OCI-LY7 (cell line): ENCODE measurements at regions not wholly inside any gene's neighbourhood (a gene's known extent, or its start where the extent isn't known, plus 50 kb on each side); places are given as distances from the start of the nearest gene placed in this dataset.

ENCODE experiments used
- CTCF ChIP-seq: fragments of 200-600 bp; sonication (generic); conservative IDR thresholded peaks from 2 replicates; pipeline ENCODE4 v1.5.1; 2014; ENCODE audit warnings: mild to moderate bottlenecking, antibody characterized with exemption, low read length, moderate library complexity, mixed read lengths
- EZH2phosphoT487 ChIP-seq: fragments of 200-600 bp; sonication (generic); IDR thresholded peaks from 2 replicates; pipeline ENCODE4 v1.6.1; 2018; ENCODE audit warnings: low read depth, borderline replicate concordance, mild to moderate bottlenecking, mixed run types, antibody characterized with exemption, low read length, moderate library complexity, mixed read lengths

- no peak for TF ChIP-seq CTCF
- no peak for TF ChIP-seq EZH2phosphoT487
Measured at GRCh38 chr12:77214136-77214535, 148.8 kb upstream of the E2F7 start.
